Suprapubic skin (tissue), 3 donors: ENCODE measurements at regions not wholly inside any gene's neighbourhood (a gene's known extent, or its start where the extent isn't known, plus 50 kb on each side); places are given as distances from the start of the nearest gene placed in this dataset.

Experiments used
- EP300 ChIP-seq: sonication (generic); formaldehyde crosslinking; IDR thresholded peaks from one replicate; pipeline ENCODE4 v1.6.1; 2017; ENCODE audit warnings: antibody characterized with exemption
- POLR2A ChIP-seq, 2 donors: fragments of 450-650 bp; IDR thresholded peaks; one replicate each; pipeline ENCODE4 v1.6.1; 2017; ENCODE audit warnings: antibody characterized with exemption in 2 of 2, mild to moderate bottlenecking in 2 of 2, moderate library complexity in 2 of 2
- TF ChIP-seq, protein P1 (sequence below), 2 donors: fragments of 200-600 bp in 1 of 2; fragments of 450-650 bp in 1 of 2; sonication (generic) in 1 of 2; IDR thresholded peaks; one replicate each; pipeline ENCODE4 v1.5.1; 2016 to 2019; ENCODE audit warnings: antibody characterized with exemption in 2 of 2, mild to moderate bottlenecking in 1 of 2, moderate library complexity in 1 of 2

GRCh38 chr9:135243201-135244190, 156.0 kb downstream of the OLFM1 start:
- no peak for TF ChIP-seq EP300
- TF ChIP-seq, protein P1, sequence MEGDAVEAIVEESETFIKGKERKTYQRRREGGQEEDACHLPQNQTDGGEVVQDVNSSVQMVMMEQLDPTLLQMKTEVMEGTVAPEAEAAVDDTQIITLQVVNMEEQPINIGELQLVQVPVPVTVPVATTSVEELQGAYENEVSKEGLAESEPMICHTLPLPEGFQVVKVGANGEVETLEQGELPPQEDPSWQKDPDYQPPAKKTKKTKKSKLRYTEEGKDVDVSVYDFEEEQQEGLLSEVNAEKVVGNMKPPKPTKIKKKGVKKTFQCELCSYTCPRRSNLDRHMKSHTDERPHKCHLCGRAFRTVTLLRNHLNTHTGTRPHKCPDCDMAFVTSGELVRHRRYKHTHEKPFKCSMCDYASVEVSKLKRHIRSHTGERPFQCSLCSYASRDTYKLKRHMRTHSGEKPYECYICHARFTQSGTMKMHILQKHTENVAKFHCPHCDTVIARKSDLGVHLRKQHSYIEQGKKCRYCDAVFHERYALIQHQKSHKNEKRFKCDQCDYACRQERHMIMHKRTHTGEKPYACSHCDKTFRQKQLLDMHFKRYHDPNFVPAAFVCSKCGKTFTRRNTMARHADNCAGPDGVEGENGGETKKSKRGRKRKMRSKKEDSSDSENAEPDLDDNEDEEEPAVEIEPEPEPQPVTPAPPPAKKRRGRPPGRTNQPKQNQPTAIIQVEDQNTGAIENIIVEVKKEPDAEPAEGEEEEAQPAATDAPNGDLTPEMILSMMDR (IDR thresholded peaks at IDR 0.05) = no peak
- TF ChIP-seq POLR2A (IDR thresholded peaks at IDR 0.05) = no peak
